Activated naive CD4-positive, alpha-beta T cell treated with anti-CD3 and anti-CD28 coated beads, Interleukin-2, amount 10 ng/mL, durations not matched to agents 7 days and 5 days (primary cell): ENCODE measurements at regions not wholly inside any gene's neighbourhood (a gene's known extent, or its start where the extent isn't known, plus 50 kb on each side); places are given as distances from the start of the nearest gene placed in this dataset.

Source experiments
- CTCF ChIA-PET: fragments of 350-600 bp; sonication (Branson Sonifier 250); formaldehyde crosslinking; loops from one replicate; lab custom pipeline; 2021; ENCODE audit warnings: antibody characterized with exemption; lab: Charles Lee
- DNase-seq: peaks from one replicate; pipeline ENCODE4 v3.0.0-alpha.2; 2020
- H3K27ac Mint-ChIP-seq: one replicate; pipeline ENCODE4 v1.8.0; 2021; ENCODE audit warnings: mild to moderate bottlenecking, moderate library complexity, mixed read lengths
- H3K27me3 Mint-ChIP-seq: one replicate; pipeline ENCODE4 v1.8.0; 2021; ENCODE audit warnings: mild to moderate bottlenecking, mixed read lengths
- H3K36me3 Mint-ChIP-seq: one replicate; pipeline ENCODE4 v1.8.0; 2021; ENCODE audit warnings: mixed read lengths
- H3K4me1 Mint-ChIP-seq: one replicate; pipeline ENCODE4 v1.8.0; 2021; ENCODE audit warnings: mixed read lengths
- H3K4me3 Mint-ChIP-seq: one replicate; pipeline ENCODE4 v1.8.0; 2021; ENCODE audit warnings: mild to moderate bottlenecking, moderate library complexity, mixed read lengths
- H3K9me3 Mint-ChIP-seq: one replicate; pipeline ENCODE4 v1.8.0; 2021; ENCODE audit warnings: mixed read lengths

GRCh38 chr12:71000255-71000654 lies 79.7 kb upstream of the PTPRR start:
- no peaks in the 10 kb centered on the region for H3K36me3 Mint-ChIP-seq
- no peak for DNase-seq
- H3K27me3 Mint-ChIP-seq: no peaks in the 10 kb centered on the region
- H3K4me3 Mint-ChIP-seq: no peak overlapping the region
- no peak overlapping the region for H3K27ac Mint-ChIP-seq
- H3K4me1 Mint-ChIP-seq: no peaks in the 10 kb centered on the region
- CTCF ChIA-PET: no interaction called here
- peaks cover under 1% of the 10 kb centered on the region for H3K9me3 Mint-ChIP-seq

GRCh38 chr12:70994217-70994788 lies 73.8 kb upstream of the PTPRR start:
- CTCF ChIA-PET: no interaction called here
- Mint-ChIP-seq H3K4me1 (no peaks in the 10 kb centered on the region), H3K9me3 (peaks cover 3% of the 10 kb centered on the region), H3K36me3 (no peaks in the 10 kb centered on the region), H3K4me3 (no peak overlapping the region), H3K27me3 (no peaks in the 10 kb centered on the region), H3K27ac (no peak overlapping the region)
- DNase-seq: no peak

GRCh38 chr12:70989232-70989631 lies 68.7 kb upstream of the PTPRR start:
- CTCF ChIA-PET: no interaction called here
- Mint-ChIP-seq H3K36me3 (no peaks in the 10 kb centered on the region), H3K9me3 (no peaks in the 10 kb centered on the region), H3K4me3 (no peak overlapping the region), H3K27ac (no peak overlapping the region), H3K27me3 (no peaks in the 10 kb centered on the region), H3K4me1 (no peaks in the 10 kb centered on the region)
- no peak for DNase-seq

- Mint-ChIP-seq H3K27ac (no peak overlapping the region), H3K4me3 (no peak overlapping the region), H3K9me3 (no peaks in the 10 kb centered on the region), H3K4me1 (no peaks in the 10 kb centered on the region), H3K27me3 (no peaks in the 10 kb centered on the region), H3K36me3 (no peaks in the 10 kb centered on the region)
- CTCF ChIA-PET: no interaction called here
- DNase-seq: no peak
These were observed 65.3 kb upstream of the PTPRR start for GRCh38 chr12:70985850-70986249.

GRCh38 chr12:70983692-70984091 lies 63.2 kb upstream of the PTPRR start:
- H3K9me3 Mint-ChIP-seq: no peaks in the 10 kb centered on the region
- no peak overlapping the region for H3K27ac Mint-ChIP-seq
- CTCF ChIA-PET: no interaction called here
- H3K4me3 Mint-ChIP-seq: no peak overlapping the region
- H3K4me1 Mint-ChIP-seq: no peaks in the 10 kb centered on the region
- DNase-seq: no peak
- H3K27me3 Mint-ChIP-seq: no peaks in the 10 kb centered on the region
- H3K36me3 Mint-ChIP-seq: no peaks in the 10 kb centered on the region

GRCh38 chr12:70982991-70983390 lies 62.5 kb upstream of the PTPRR start:
- no peak for DNase-seq
- H3K36me3 Mint-ChIP-seq: no peaks in the 10 kb centered on the region
- H3K4me1 Mint-ChIP-seq: no peaks in the 10 kb centered on the region
- H3K9me3 Mint-ChIP-seq: no peaks in the 10 kb centered on the region
- CTCF ChIA-PET: no interaction called here
- no peak overlapping the region for H3K27ac Mint-ChIP-seq
- no peaks in the 10 kb centered on the region for H3K27me3 Mint-ChIP-seq
- no peak overlapping the region for H3K4me3 Mint-ChIP-seq

- H3K36me3 Mint-ChIP-seq: no peaks in the 10 kb centered on the region
- CTCF ChIA-PET: no interaction called here
- no peak for DNase-seq
These were observed 61.7 kb upstream of the PTPRR start for GRCh38 chr12:70982286-70982685.

GRCh38 chr12:70971001-70971794 lies 50.7 kb upstream of the PTPRR start:
- no peak overlapping the region for H3K4me3 Mint-ChIP-seq
- no peaks in the 10 kb centered on the region for H3K27me3 Mint-ChIP-seq
- DNase-seq: no peak
- H3K27ac Mint-ChIP-seq: no peak overlapping the region
- CTCF ChIA-PET: no interaction called here
- no peaks in the 10 kb centered on the region for H3K36me3 Mint-ChIP-seq
- no peaks in the 10 kb centered on the region for H3K4me1 Mint-ChIP-seq
- no peaks in the 10 kb centered on the region for H3K9me3 Mint-ChIP-seq

More at GRCh38 chr12:70982286-70982685, 61.7 kb upstream of the PTPRR start:
- no peak overlapping the region for H3K4me3 Mint-ChIP-seq
- H3K27ac Mint-ChIP-seq: no peak overlapping the region
- no peaks in the 10 kb centered on the region for H3K27me3 Mint-ChIP-seq
- H3K9me3 Mint-ChIP-seq: no peaks in the 10 kb centered on the region
- no peaks in the 10 kb centered on the region for H3K4me1 Mint-ChIP-seq
